Stimulated activated CD4-positive, alpha-beta T cell treated with anti-CD3 and anti-CD28 coated beads, Interleukin-12 subunit alpha, Interleukin-12 subunit beta, amount 100 ng/mL, for 4 hours (primary cell): ENCODE measurements at regions not wholly inside any gene's neighbourhood (a gene's known extent, or its start where the extent isn't known, plus 50 kb on each side); places are given as distances from the start of the nearest gene placed in this dataset.

ENCODE experiments used
- DNase-seq: peaks from one replicate; pipeline ENCODE4 v3.0.0-alpha.2; 2020

DNA sequence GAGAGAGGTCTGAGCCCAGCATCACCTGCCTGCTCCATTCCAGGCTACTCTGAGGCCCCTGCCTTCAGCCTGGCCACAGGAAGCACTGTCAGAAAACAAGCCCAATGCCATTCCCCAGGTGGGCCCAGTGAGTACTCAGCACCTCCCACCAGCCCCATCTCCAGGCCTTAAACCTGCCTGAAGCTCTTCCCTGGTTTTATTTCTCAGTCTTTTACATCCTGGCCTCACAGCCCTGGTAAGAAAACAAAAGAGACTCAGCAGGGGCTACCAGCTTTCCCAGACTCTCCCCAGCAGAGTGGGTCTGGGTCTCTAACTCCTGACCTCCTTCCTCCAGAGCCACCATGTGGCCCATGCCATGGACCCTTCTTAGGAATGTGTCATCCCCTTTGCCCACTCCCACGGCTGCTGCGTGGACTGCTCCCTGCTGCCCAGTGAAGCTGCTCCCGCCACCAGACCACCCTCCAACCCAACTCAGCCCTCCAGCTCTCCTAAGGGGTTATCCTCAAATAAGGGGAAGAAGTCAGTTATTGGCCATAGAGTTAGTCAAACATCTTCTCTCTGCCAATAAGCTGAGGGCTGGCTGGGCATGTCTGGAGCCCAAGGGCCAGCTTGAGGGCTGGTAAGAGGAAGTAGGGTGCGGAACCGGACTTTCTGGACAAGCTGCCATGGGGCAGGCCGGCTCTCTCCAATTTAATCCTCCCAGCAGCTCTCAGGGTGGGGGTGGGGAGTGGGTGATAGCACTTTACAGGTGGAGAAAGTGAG, 116.7 kb upstream of the LINGO1 start:
- no peak for DNase-seq

DNA sequence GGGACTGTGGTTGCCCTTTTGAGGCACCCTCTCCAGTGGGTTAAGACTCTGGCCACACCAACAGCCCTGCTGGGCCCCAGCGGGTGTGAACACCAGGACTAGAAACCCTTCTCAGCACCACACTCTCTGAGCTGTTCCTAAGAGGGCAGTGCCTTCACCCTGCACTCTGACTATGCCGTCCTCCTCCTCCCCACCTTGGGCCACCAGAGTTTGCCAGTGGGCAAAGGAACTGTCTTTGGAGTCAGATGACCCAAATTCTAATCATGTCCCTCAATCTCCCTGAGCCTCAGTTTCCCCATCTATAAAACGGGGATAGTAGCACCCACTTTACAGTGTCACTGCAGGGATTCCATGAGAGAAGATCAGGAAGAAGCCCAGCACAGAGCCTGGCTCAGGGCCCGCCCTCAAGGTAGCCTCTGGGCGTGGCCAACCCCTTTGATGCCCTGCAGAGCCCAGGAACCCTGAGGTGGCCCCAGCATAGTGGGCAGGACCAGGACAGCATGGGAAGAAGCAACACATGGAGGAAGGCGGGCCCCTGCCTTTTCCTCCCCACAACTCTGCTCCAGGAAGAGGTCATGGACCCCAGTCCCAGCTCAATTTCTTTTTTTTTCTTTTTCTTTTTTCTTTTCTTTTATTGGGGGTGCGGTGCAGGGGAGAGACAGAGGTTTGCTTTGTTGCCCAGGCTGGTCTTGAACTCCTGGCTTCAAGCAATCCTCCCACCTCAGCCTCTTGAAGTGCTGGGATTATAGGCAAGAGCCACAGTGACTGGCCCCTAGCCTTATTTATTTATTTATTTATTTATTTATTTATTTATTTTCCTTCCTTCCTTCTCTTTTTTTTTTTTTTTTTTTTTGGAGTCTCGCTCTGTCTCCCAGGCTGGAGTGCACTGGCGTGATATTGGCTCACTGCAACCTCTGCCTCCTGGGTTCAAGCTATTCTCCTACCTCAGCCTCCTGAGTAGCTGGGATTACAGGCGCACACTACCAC, 115.7 kb upstream of the LINGO1 start:
- DNase-seq, result no peak

DNA sequence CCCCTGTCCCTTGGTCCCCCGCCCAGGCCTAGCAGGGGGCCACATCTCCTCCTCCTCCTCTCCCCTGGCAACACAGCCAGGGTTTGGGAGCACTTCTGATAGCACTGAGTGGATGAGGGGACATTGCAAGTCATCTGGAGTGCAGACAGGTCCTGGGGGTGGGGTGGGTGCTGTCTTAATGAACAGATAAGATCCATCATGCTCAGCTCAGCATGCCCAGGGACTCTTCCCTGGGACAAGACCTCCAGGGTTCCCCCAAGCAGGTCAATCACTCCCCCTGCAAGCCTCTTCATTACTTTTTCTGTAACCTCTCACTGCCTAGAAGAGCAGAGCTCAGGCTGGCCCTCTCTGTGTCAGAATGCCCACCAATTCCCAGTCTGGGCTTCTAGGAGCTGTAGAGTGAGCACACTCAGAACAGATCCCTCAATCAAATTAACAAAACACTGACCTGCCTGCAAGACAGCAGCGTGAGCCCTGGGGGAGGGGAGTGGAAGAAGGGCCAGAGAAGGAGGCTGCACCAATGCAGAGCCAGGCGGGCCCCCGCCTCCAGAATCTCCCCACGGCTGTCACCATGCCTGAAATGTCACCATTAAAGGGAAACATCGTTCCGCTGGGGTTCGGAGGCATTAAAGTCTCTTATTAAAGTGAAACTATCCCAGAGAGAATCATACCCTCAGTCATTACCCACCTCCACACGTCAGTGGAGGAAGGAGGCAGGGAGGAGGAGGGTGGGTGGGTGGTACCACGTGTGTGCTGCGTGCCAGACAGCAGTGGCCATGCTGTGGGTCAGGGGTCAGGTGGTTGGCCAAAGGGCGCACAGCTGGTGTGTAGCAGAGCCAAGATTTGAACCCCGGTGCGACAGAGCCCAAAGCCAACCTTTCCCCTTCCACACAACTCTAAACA, 114.7 kb upstream of the LINGO1 start:
- DNase-seq, result no peak

DNA sequence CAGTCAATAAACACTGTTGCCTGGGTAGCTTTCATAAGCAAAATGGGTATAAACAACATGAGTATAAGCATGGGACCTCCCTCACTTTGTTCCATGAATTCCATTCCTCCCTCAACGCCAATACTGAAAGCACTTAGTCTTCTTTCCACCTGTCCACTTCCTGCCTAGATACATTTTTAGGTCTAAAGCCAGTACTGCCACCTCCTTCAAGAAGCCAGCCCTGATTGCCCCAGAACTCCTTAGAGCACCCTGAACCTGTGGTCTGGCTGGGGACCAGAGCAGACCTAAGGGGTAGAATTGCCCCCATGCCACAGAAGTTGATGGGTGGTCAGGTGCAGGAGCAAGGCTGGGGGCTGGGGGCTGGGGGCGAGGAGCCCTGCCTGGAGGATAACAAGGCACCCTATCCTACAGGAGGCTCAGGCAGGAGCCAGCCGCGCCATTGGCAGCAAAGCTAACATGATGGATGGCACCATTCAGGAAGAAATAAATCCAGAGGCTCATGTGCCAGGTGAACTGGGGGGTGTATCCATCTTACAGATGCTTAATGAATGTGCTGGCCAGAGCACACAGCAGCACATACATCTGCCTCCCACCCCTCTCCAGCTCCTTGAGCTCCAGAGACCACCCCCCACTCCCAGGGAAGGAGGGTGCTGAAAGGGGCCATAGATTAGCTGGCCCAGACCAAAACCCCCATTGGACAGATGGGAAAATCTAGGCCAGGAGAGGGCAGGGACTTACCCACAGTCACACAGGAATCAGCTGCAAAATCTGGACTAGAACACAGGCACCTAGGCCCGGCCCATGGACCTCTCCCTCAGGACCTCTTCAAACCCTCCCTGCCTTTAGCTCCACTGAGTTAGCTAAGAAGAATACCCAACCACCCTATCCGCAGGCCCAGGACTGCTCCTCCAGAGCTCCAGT, 113.8 kb upstream of the LINGO1 start:
- no peak for DNase-seq

DNA sequence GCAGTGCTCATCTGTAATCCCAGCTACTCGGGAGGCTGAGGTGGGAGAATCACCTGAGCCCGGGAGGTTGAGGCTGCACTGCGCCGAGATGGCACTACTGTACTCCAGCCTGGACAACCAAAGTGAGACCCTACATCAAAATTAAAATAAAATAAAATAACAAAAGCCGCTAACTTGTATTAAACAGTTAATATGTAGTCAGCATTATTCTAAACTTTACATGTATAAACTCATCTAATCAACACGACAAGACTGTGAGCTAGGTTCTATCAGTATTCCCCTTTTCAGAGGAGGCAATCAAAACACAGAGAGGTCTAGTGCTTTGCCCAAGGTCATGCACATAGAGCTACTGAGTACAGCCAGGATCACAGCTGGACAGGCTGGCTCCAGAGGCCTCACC, 111.7 kb upstream of the LINGO1 start:
- DNase-seq, result no peak

DNA sequence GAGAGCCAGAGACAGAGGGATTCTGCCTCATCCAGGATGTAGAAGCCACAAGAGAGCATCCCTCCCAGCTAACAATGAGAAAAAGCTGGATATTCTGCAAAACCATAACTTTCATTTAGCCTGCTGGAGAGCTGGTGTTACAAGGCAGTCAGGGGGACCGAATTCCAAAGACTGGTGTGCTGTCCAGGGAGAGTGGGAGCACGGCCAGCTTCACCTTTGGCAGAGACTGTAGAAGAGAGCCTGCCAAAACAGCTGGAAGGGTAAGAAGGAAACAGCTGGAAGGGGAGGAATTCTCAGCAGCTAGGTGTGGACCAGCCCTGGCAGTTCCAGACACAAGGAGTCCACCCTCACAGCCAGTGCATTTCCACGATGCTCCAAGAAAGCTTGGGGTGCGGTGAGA, 109.9 kb upstream of the LINGO1 start:
- no peak for DNase-seq

DNA sequence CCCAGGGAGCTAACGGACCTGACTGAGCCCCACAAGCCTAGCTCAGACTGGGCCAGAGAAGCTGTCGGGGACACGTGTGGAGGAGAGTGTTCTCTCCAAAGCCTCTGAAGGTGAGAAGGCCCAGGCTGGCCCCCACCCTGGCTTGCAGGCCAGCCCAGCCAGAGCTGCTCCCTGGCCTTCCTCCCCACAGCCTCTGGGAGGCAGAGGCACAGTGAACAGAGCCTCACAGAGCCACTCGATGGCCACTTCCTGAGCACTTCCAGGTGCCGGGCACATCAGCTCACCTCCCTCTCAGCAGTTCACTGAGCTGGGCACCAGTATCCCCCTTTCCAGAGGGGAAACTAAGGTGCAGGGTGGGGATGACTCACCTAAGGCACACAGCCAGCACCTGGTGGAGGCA, 109.4 kb upstream of the LINGO1 start:
- no peak for DNase-seq

DNA sequence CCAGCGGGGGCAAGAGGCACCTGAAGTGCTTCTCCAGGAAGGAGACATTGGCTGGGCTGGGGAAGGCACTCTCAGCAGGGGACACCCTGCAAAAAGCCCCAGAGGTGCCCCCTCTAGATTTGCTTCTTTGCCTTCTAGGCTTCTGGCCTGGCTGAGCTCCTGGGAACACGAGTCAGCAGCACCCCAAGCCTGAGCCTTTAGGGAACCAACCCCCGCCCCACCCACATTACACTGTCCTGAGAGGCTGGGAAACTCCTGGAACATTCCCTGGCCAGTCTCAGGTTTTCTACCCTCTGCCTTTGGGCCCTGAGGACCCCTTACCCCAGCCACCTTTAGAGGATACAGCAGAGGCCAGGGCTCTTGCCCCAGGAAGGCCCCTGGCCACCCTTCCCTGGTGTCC, 108.4 kb upstream of the LINGO1 start:
- DNase-seq, result no peak

DNA sequence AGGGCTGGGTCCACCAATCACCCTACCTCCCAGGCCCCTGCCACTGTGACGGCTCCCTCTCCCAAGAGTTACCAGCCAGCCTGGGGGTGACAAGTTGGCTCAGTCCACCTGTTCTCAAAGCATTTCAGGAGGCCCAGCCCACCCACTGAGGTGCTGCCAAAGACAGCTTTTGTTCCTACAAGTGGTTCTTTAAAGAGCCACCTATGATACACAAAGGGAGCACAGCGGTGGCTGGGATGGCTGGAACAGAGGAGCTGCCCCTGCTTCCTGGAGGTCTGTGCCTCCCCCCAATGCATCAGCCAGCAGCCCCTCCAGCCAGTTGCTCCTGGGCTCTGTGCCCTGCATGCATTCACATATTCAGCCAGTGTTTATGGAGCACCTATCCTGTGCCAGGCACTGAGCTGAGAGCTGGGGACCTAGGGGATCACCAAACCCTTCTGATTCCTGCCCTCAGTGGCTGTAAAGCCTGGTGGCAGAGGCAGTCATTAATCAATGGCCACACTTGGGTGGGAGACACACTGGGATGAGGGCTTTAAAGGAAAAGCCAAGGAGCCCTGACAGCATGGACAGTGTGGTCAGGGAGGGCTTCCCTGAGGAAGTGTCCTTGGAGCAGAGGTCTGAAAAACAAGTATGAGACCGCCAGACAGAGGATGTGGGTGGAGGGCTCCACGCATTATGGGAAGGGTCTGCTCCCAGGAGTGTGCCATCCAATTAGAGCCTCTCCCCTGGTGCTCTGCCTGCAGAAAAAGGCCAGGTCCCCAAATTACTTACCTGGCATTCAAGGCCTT, 107.1 kb upstream of the LINGO1 start:
- no peak for DNase-seq

DNA sequence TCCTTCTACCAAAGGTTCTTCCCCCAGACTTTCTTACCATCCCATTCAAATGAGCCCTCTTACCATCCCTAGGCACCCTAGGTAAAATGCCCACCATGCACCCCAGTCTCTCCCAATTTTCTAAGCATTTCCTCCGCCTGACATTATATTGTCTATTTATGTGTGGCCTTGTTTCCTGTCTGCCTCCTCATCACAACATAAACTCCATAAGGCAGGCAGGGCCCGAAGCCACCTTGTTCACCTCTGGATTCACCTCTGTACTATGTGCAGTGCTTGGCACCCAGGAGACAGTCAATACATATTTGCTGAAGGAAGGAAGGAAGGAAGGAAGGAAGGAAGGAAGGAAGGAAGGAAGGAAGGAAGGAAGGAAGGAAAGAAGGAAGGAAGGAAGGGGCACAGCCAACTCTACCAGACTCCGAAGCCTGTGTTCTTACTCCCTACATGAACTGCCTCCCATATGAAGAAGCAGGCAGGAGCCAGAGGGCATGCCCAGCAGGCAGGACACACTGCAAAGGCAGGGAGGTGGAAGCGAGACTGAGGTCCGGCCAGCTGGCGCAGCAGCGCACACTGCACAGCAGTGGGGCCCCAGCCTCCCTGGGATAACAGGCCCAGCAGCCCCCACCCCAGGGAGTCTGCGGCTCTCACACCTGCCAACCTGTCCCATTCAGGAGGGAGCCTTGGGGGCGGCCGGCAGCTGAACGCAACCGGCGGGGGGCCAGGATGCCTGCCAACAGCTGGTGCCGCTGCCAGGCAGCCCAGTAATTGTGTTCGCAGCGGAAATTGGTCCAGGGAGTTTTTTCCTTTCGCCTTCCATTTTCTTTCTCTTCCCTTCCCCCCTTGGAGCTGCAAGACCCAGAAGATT, 106.0 kb upstream of the LINGO1 start:
- DNase-seq, result no peak

DNA sequence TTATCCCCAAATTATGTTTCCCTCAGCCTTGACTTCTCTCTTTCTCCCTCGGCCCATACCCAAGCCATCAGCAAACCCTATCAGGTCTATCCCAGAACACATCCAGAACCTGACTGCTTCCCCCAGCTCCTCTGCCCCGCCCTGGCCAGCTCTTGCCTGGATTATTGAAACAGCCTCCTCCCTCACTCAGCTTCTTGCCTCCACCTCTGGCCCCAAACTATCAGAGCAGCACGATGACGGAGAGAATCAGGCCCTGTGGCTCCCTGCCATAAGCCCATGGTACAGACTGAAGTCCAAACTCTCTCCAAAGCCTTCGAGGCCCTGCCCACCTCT, 105.3 kb upstream of the LINGO1 start:
- no peak for DNase-seq

DNA sequence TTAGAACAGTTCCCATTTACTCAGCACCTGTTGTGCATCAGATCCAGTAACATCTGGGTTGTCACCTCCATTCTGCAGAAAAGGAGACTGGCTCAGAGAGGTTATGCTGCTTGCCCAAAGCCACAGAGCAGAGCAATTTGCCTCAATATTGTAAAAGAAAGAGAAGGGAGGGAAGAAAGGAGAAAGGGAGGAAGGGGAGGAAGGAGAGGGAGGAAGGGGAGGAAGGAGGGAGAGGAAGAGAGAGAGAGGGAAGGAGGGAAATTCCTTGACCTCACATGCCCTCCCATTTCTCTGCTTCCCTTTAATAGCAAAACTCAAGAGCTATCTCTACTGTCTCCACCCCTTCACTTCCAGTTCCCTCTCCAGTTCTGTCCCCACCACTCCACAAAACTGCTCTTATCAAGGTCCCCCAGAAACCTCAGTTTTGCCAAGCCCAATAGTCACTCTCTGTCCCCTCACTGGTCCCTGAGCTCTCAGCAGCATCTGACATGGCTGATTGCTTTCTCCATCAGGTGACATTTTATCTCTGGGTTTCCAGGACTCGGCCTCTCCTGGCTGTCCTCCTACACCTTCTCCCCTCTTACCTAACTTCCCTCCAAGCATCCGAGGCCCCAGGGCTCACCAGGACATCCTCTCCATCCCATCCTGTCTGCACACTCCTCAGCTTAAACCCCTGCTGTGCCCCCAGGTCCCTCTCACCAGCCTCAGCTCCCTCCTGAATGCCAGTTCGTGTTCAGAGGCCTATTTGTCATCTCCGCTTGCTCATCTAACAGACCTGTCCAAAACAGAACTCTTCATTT, 104.7 kb upstream of the LINGO1 start:
- DNase-seq, result no peak

DNA sequence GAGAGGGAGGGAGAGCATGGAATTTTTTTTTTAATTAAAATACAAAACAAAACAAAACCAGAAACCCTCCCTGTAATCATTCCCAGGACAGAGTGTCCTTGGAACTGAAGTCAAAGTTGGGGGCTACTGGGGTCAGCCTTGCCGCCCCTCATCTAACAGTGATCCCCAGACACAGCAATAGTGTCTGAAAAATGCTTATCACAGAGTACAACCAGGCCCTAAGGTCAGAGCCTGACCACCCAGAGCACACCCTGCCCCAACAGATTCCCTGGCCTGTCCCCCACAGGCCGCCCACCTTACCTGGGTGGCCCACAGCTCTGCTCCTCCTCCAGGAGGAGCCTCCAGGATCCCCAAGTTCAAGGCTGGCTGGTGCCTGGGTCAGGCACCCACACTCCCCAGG, 101.6 kb upstream of the LINGO1 start:
- no peak for DNase-seq

DNA sequence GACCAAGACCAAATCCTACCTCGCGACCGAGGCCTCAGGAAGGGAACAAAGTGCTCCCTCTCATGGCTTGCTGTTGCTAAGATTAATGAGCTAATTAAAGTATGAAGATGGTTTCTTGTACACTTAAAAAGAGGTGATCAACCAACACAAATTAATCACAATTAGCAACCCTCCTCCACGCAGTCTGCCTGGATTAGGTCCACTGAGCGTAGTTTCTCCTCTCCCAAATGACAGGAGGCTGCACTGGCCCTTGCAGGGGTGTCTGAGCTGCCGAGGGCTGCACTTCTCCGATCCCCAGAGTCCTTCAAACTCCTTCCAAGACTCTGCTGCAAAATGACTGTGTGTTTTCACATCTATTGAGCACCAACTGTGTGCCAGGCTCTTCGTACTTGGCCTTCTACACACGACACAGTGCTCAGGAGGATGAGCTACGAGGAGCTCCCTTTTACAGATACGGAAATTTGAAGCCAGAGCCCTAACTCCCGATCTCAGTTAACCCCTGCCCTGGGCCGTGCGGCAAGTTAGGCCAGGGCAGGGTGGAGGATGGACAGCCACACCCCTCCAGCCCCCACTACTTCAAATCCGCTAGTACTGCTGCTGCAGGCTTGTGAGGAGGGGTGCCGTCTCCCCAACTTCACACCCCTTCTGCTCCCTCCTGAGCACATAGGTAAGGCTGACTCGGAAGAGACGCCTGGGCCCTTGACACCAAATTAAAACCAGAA, 101.0 kb upstream of the LINGO1 start:
- DNase-seq, result no peak

DNA sequence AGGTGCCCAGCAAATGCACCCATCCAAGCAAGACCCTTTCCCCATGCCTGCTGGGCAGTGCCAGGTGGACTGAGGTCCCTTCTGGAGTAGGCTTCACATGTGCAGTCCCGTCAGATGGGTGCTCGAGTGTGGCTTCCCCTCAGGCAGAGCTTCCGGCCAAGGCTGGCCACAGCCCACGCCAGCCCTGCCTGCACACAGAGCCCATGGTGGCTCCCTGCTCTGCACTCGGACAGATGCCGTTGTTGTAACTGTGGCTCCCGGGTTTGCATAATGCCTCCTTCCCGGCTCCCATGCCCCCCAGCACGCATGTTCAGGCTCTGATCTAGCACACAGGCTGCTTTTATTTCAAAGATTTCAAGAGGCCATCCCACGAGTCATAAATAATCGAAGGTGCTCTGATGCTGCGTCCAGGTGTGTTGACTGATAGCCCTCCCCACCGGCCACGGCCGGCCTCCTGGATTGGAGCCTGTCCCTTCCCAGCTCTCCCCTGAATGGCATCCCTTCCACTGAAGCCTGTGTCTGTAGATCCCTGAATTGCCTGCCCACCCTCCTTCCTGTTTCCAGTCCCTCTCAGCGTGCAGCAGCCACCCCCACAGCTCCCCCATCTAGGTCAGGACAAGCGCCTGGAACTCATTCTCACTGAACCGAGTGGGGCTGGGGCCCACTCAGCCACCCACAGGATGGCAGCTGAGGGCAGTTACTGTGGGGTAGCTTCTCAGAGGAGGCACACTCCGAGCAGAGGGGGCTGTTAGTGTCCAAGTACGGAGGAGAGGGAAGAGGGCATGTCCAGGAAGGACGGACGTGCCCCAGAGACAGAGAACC, 100.0 kb upstream of the LINGO1 start:
- DNase-seq, result no peak

DNA sequence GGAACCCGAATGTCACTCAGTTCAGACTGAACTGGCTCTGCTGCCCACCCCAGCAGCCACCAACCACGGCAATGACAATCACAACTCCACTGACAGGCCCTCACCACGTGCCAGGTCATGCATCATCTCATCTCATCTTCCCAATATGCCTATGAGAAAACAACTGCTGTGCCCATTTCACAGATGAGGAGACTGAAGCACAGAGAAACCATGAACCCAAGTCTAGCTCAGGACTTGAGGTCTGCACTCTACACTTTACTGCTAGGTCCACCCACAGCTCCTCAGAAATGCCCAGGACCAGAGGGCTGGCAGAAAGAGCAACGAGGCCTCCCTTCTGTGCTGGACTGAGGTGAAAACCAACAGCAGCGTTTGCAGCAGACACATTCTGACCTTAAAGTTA, 99.2 kb upstream of the LINGO1 start:
- DNase-seq, result no peak

DNA sequence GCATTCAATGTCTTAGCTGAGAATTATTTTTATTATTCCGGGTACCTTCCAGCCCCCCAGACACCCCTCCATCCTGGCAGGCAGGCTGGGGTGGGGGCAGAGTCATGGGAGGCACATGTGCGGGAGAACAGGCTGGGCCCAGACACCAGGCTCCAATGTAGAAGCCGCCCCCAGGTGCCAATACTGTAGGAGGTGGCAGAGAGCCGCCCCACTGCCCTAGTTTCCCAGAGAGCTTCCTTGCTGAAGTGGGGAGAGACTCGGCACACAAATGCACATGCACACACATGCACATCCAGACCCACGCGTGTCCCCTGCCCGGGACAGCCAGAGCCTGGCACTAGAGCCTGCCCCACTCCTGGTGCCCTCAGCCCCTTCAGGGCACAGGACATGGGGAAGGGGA, 98.4 kb upstream of the LINGO1 start:
- no peak for DNase-seq
